ENCODE measurements at regions not wholly inside any gene's neighbourhood (a gene's known extent, or its start where the extent isn't known, plus 50 kb on each side); places are given as distances from the start of the nearest gene placed in this dataset.

DNA sequence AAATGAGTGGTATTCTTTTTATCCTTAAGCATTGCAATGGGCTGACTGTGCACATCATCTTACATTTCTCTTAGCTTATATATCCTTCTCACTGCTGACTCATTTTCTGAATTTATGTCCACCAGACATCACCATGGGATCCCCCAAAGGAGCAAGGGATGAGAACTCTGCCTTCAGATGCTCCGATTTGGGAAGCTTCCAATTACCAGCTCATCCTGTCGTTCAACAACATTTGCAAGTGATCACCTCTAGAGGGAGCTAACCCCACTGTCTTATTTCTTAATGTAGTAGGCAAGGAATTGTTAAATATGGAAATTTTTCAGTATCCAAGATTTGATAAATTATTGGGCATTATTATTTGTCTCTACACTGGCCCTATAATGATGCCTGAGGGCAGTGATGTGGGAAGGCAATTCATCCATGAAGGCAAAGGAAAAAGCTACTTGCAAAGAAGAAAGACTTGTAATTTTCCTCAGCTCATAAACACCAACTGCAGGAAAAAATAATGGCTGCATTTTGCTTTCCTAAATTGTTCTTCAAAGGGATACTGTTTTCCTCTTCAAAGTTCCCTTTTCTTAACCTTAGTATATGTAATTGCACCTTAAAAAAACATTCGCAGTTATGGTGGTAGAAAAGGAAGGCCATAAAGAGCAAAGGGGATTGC lies 102.4 kb upstream of the FSHB start:
- Histone ChIP-seq H3K27me3 (replicated peaks) (no peaks in the 10 kb centered on the region), H3K4me1 (replicated peaks) (no peaks in the 10 kb centered on the region), H3K9me3 (replicated peaks) (no peaks in the 10 kb centered on the region), H3K36me3 (no peaks in the 10 kb centered on the region), H3K4me3 (no peak overlapping the region), H3K27ac (no peak overlapping the region)
- DNase-seq (ENCODE audit: low read depth in 1 of 2, low spot score in 2 of 2) = peak in 1 of 2 experiments; percentile 14

GRCh38 chr11:30131535-30131934 lies 99.3 kb upstream of the FSHB start:
- Histone ChIP-seq H3K4me3 (no peak overlapping the region), H3K9me3 (replicated peaks) (no peaks in the 10 kb centered on the region), H3K27me3 (replicated peaks) (no peaks in the 10 kb centered on the region), H3K4me1 (replicated peaks) (no peaks in the 10 kb centered on the region), H3K27ac (no peak overlapping the region), H3K36me3 (no peaks in the 10 kb centered on the region)
- DNase-seq (ENCODE audit: low read depth in 1 of 2, low spot score in 2 of 2) = no peak

- Histone ChIP-seq H3K27ac (no peak overlapping the region), H3K4me3 (no peak overlapping the region), H3K36me3 (no peaks in the 10 kb centered on the region), H3K9me3 (replicated peaks) (no peaks in the 10 kb centered on the region), H3K27me3 (replicated peaks) (no peaks in the 10 kb centered on the region), H3K4me1 (replicated peaks) (no peaks in the 10 kb centered on the region)
- DNase-seq (ENCODE audit: low read depth in 1 of 2, low spot score in 2 of 2) = no peak
These were observed 97.5 kb upstream of the FSHB start for GRCh38 chr11:30133281-30133680.

- H3K27me3 ChIP-seq (replicated peaks) = no peaks in the 10 kb centered on the region
- no peaks in the 10 kb centered on the region for H3K9me3 ChIP-seq (replicated peaks)
- no peaks in the 10 kb centered on the region for H3K36me3 ChIP-seq
- no peak overlapping the region for H3K4me3 ChIP-seq
- no peak overlapping the region for H3K27ac ChIP-seq
- H3K4me1 ChIP-seq (replicated peaks) = no peaks in the 10 kb centered on the region
- peak in 1 of 2 experiments; percentile 30 for DNase-seq (ENCODE audit: low read depth in 1 of 2, low spot score in 2 of 2)
These were observed 87.6 kb upstream of the FSHB start for GRCh38 chr11:30143098-30143705.

- Histone ChIP-seq H3K4me3 (no peak overlapping the region), H3K9me3 (replicated peaks) (no peaks in the 10 kb centered on the region), H3K27ac (no peak overlapping the region), H3K27me3 (replicated peaks) (no peaks in the 10 kb centered on the region), H3K36me3 (no peaks in the 10 kb centered on the region), H3K4me1 (replicated peaks) (no peaks in the 10 kb centered on the region)
- DNase-seq (ENCODE audit: low read depth in 1 of 2, low spot score in 2 of 2) = no peak
These were observed 83.5 kb upstream of the FSHB start for GRCh38 chr11:30147293-30147692.

- DNase-seq (ENCODE audit: low read depth in 1 of 2, low spot score in 2 of 2) = no peak
- Histone ChIP-seq H3K36me3 (no peaks in the 10 kb centered on the region), H3K4me1 (replicated peaks) (no peaks in the 10 kb centered on the region), H3K27ac (no peak overlapping the region), H3K4me3 (no peak overlapping the region), H3K27me3 (replicated peaks) (no peaks in the 10 kb centered on the region), H3K9me3 (replicated peaks) (no peaks in the 10 kb centered on the region)
These were observed 80.8 kb upstream of the FSHB start for GRCh38 chr11:30149998-30150397.

DNA sequence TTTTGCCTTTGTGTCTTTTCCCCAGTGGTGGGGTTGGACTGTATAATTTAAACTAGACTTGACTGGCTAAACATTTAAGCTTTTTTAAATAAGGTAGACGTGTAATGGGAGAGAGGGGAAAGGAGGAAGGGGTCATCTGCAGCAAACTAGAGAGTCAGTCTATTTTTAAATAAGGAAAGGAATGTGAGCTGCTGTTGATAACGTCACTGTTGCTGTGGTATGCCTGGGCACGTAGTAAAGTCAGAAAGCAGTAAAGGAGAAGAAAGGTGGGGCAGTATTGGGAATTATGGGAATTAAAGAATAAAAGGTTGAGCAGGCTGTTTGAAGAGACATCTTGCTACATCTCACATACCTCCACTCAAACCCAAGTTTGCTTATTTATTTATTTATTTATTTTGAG lies 80.4 kb upstream of the FSHB start:
- Histone ChIP-seq H3K27ac (no peak overlapping the region), H3K9me3 (replicated peaks) (no peaks in the 10 kb centered on the region), H3K36me3 (no peaks in the 10 kb centered on the region), H3K4me1 (replicated peaks) (no peaks in the 10 kb centered on the region), H3K27me3 (replicated peaks) (no peaks in the 10 kb centered on the region), H3K4me3 (no peak overlapping the region)
- no peak for DNase-seq (ENCODE audit: low read depth in 1 of 2, low spot score in 2 of 2)

DNA sequence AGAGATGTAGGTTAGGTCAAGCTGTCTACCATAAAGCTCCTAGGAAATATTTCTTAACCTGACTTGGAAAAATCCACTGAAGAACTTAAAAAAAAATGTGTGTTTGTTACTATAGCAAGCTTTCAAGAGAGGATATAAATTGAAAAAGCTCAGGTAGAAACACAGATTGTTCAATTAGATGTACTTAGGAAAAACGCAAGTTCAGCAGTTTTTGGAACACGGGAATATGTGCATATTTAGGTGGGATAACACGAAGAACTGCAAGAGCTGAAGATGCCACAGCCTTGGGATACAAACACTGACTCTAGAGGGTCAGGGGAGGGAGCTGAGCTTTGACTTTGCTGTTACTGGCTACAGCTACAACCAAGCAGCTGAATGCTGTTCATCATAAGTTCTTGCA lies 77.8 kb upstream of the FSHB start:
- no peaks in the 10 kb centered on the region for H3K9me3 ChIP-seq (replicated peaks)
- H3K36me3 ChIP-seq = no peaks in the 10 kb centered on the region
- DNase-seq (ENCODE audit: low read depth in 1 of 2, low spot score in 2 of 2) = no peak
- H3K27ac ChIP-seq = no peak overlapping the region
- H3K4me3 ChIP-seq = no peak overlapping the region
- no peaks in the 10 kb centered on the region for H3K27me3 ChIP-seq (replicated peaks)
- H3K4me1 ChIP-seq (replicated peaks) = no peaks in the 10 kb centered on the region

GRCh38 chr11:30155428-30155827 lies 75.4 kb upstream of the FSHB start:
- Histone ChIP-seq H3K9me3 (replicated peaks) (no peaks in the 10 kb centered on the region), H3K36me3 (no peaks in the 10 kb centered on the region), H3K4me1 (replicated peaks) (no peaks in the 10 kb centered on the region), H3K27ac (no peak overlapping the region), H3K4me3 (no peak overlapping the region), H3K27me3 (replicated peaks) (no peaks in the 10 kb centered on the region)
- DNase-seq (ENCODE audit: low read depth in 1 of 2, low spot score in 2 of 2) = no peak

GRCh38 chr11:30159546-30159945 lies 71.3 kb upstream of the FSHB start:
- no peaks in the 10 kb centered on the region for H3K4me1 ChIP-seq (replicated peaks)
- H3K9me3 ChIP-seq (replicated peaks) = no peaks in the 10 kb centered on the region
- H3K27me3 ChIP-seq (replicated peaks) = no peaks in the 10 kb centered on the region
- no peak overlapping the region for H3K27ac ChIP-seq
- H3K36me3 ChIP-seq = no peaks in the 10 kb centered on the region
- DNase-seq (ENCODE audit: low read depth in 1 of 2, low spot score in 2 of 2) = no peak
- H3K4me3 ChIP-seq = no peak overlapping the region

DNA sequence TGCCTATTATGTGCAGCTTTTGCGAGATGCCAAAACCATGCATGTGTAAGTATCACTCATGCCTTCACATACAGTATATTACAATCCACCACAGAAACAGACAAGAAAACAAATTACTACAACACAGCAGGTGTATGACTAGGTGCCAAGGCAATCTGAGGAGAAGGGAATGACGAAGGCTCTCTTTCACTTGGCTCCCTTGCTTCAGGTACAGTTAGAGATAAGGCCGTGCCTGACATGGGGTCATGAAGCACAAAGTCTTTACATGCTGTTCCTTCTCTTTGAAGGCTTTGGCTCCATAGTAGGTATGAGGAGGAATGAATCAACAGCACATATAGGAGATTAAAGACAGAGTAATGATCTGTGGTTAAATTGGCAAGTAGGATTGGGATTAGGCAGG lies 65.2 kb upstream of the FSHB start:
- Histone ChIP-seq H3K4me3 (no peak overlapping the region), H3K27ac (no peak overlapping the region), H3K36me3 (no peaks in the 10 kb centered on the region), H3K4me1 (replicated peaks) (no peaks in the 10 kb centered on the region), H3K9me3 (replicated peaks) (no peaks in the 10 kb centered on the region), H3K27me3 (replicated peaks) (no peaks in the 10 kb centered on the region)
- DNase-seq (ENCODE audit: low read depth in 1 of 2, low spot score in 2 of 2) = no peak

- H3K27ac ChIP-seq = no peak overlapping the region
- H3K4me3 ChIP-seq = no peak overlapping the region
- DNase-seq (ENCODE audit: low read depth in 1 of 2, low spot score in 2 of 2) = no peak
- no peaks in the 10 kb centered on the region for H3K36me3 ChIP-seq
- no peaks in the 10 kb centered on the region for H3K4me1 ChIP-seq (replicated peaks)
- no peaks in the 10 kb centered on the region for H3K9me3 ChIP-seq (replicated peaks)
- H3K27me3 ChIP-seq (replicated peaks) = no peaks in the 10 kb centered on the region
These were observed 59.2 kb upstream of the FSHB start for GRCh38 chr11:30171661-30172060.

- Histone ChIP-seq H3K4me1 (replicated peaks) (no peaks in the 10 kb centered on the region), H3K27ac (no peak overlapping the region), H3K27me3 (replicated peaks) (no peaks in the 10 kb centered on the region), H3K9me3 (replicated peaks) (no peaks in the 10 kb centered on the region), H3K4me3 (no peak overlapping the region), H3K36me3 (no peaks in the 10 kb centered on the region)
- DNase-seq (ENCODE audit: low read depth in 1 of 2, low spot score in 2 of 2) = no peak
These were observed 58.7 kb upstream of the FSHB start for GRCh38 chr11:30172158-30172557.

DNA sequence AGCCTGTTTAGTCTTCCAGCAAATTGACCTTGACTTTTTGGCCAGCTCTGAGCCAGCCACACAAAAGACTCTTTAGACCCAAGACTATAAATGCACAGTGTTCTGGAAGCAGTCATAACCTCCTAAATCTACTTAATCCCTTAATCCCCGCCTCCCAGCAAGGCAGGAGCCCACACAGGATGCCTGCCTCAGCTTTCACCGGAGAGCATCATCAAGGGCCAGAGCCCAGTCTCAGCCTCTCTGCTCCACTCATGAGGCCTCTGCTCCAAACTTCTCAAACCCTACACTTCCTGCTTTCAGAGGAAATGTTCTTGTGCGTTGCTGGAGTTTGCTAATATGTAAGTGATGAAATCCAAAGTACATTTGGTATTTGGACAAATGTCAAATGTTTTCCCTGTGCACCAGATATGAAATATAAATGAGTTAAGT lies 57.9 kb upstream of the FSHB start:
- H3K4me3 ChIP-seq = no peak overlapping the region
- H3K27me3 ChIP-seq (replicated peaks) = no peaks in the 10 kb centered on the region
- H3K9me3 ChIP-seq (replicated peaks) = no peaks in the 10 kb centered on the region
- H3K27ac ChIP-seq = no peak overlapping the region
- H3K4me1 ChIP-seq (replicated peaks) = no peaks in the 10 kb centered on the region
- no peak for DNase-seq (ENCODE audit: low read depth in 1 of 2, low spot score in 2 of 2)
- no peaks in the 10 kb centered on the region for H3K36me3 ChIP-seq

Data from SJSA1 (cell line).